A549 (cell line): ENCODE measurements at regions not wholly inside any gene's neighbourhood (a gene's known extent, or its start where the extent isn't known, plus 50 kb on each side); places are given as distances from the start of the nearest gene placed in this dataset.

Experiments used
- ATAC-seq, 2 experiments: fragments of 200-7000 bp in 1 of 2; fragments of >200 bp in 1 of 2; cut with Nextera tagmentation in 1 of 2; cut with Tn5 transposase in 1 of 2; 3 replicates each; pipeline versions ENCODE4 v1.8.0 to v1.9.1; 2018 to 2020; ENCODE audit warnings: mild to moderate bottlenecking in 1 of 2, moderate library complexity in 1 of 2
- CTCF ChIA-PET: fragments of 300-600 bp; sonication (Branson Sonifier 250); formaldehyde crosslinking; extraction: SDS; loops from one replicate; lab custom pipeline; 2021; ENCODE audit warnings: antibody characterized with exemption, inconsistent platforms; lab: Yijun Ruan, JAX
- POLR2A ChIA-PET: fragments of 350-600 bp; formaldehyde crosslinking; extraction: SDS; loops from one replicate; lab custom pipeline; 2021; ENCODE audit warnings: antibody characterized with exemption, inconsistent platforms; lab: Yijun Ruan, JAX
- DNase-seq, 2 experiments: peaks; one replicate each; pipeline versions ENCODE4 v3.0.0 to v3.0.0-alpha.2; 2011 to 2016; ENCODE audit warnings: low read depth in 1 of 2, low spot score in 1 of 2
- FAIRE-seq: peaks from 2 replicates; lab custom pipeline; 2011; peaks lifted over from hg19 to GRCh38; lab: Jason Lieb, UNC
- H3K27ac ChIP-seq, 2 experiments: fragments of >200 bp; sonication (Bioruptor Twin); formaldehyde crosslinking; 3 replicates each; pipeline ENCODE4 v1.5.1; 2016 to 2017
- H3K4me1 ChIP-seq: fragments of >200 bp; sonication (Bioruptor Twin); formaldehyde crosslinking; 3 replicates; pipeline ENCODE4 v1.6.1; 2016
- H3K4me2 ChIP-seq: fragments of >200 bp; sonication (Bioruptor Twin); formaldehyde crosslinking; 3 replicates; pipeline ENCODE4 v1.6.1; 2016
- H3K4me3 ChIP-seq: fragments of >200 bp; sonication (Bioruptor Twin); formaldehyde crosslinking; 3 replicates; pipeline ENCODE4 v1.5.1; 2016
- H3K9me3 ChIP-seq: fragments of >200 bp; sonication (Bioruptor Twin); formaldehyde crosslinking; 3 replicates; pipeline ENCODE4 v1.6.1; 2016
- BHLHE40 ChIP-seq: IDR thresholded peaks from 2 replicates; pipeline ENCODE4 v1.6.1; 2012; ENCODE audit warnings: low read depth, low read length, inconsistent platforms
- CHD2 ChIP-seq: fragments of 150-350 bp; IDR thresholded peaks from 2 replicates; pipeline ENCODE4 v1.6.1; 2014; ENCODE audit warnings: low read length; ENCODE audit not compliant: partially characterized antibody
- CHD4 ChIP-seq: fragments of 200-600 bp; sonication (generic); IDR thresholded peaks from 2 replicates; pipeline ENCODE4 v1.6.1; 2016; ENCODE audit warnings: antibody characterized with exemption, mild to moderate bottlenecking, borderline replicate concordance
- EHMT2 ChIP-seq: fragments of 200-600 bp; sonication (generic); IDR thresholded peaks from 2 replicates; pipeline ENCODE4 v1.6.1; 2016; ENCODE audit warnings: antibody characterized with exemption, low read depth, mild to moderate bottlenecking, moderate library complexity
- ELK1 ChIP-seq: fragments of 150-350 bp; IDR thresholded peaks from 2 replicates; pipeline ENCODE4 v1.6.1; 2014; ENCODE audit warnings: low read depth, mild to moderate bottlenecking, low read length
- FOSL2 ChIP-seq, 2 experiments: fragments of 450-650 bp in 1 of 2; fragments of >200 bp in 1 of 2; sonication (Bioruptor Twin) in 1 of 2; formaldehyde crosslinking; IDR thresholded peaks; 2 replicates each; pipeline versions ENCODE4 v1.5.0 to v1.6.1; 2016 to 2020; ENCODE audit warnings: mild to moderate bottlenecking in 1 of 2, moderate library complexity in 1 of 2
- GATA3 ChIP-seq: IDR thresholded peaks from 2 replicates; pipeline ENCODE4 v1.6.1; 2012; ENCODE audit warnings: borderline replicate concordance
- HES2 ChIP-seq: fragments of >200 bp; sonication (Bioruptor Twin); formaldehyde crosslinking; IDR thresholded peaks from 2 replicates; pipeline ENCODE4 v1.6.1; 2016
- HEYL ChIP-seq: fragments of 250-450 bp; sonication (Bioruptor Pico); IDR thresholded peaks from 2 replicates; pipeline ENCODE4 v1.8.0; 2021; ENCODE audit warnings: mild to moderate bottlenecking, moderate library complexity
- HMGXB4 ChIP-seq: fragments of 250-450 bp; sonication (Bioruptor Pico); IDR thresholded peaks from 2 replicates; pipeline ENCODE4 v1.5.0; 2021; ENCODE audit warnings: mild to moderate bottlenecking, moderate library complexity, borderline replicate concordance
- HOXB5 ChIP-seq: fragments of 250-450 bp; sonication (Bioruptor Pico); IDR thresholded peaks from 2 replicates; pipeline ENCODE4 v1.5.0; 2020; ENCODE audit warnings: mild to moderate bottlenecking, moderate library complexity
- JUN ChIP-seq, 2 experiments: fragments of >200 bp; sonication (Bioruptor Twin); formaldehyde crosslinking; IDR thresholded peaks; 2 replicates in 1 of 2; 3 replicates in 1 of 2; pipeline ENCODE4 v1.6.1; 2016 to 2017
- MAZ ChIP-seq: fragments of 150-350 bp; IDR thresholded peaks from 2 replicates; pipeline ENCODE4 v1.6.1; 2014; ENCODE audit warnings: antibody characterized with exemption, low read depth, low read length, borderline replicate concordance
- PBX3 ChIP-seq: IDR thresholded peaks from 2 replicates; pipeline ENCODE4 v1.6.1; 2012
- TP53 ChIP-seq: fragments of 250-450 bp; sonication (Bioruptor Pico); IDR thresholded peaks from 2 replicates; pipeline ENCODE4 v1.5.0; 2021; ENCODE audit warnings: mild to moderate bottlenecking, moderate library complexity
- ZFP36 ChIP-seq: fragments of 450-650 bp; IDR thresholded peaks from 2 replicates; pipeline ENCODE4 v1.6.1; 2014; ENCODE audit warnings: borderline replicate concordance; ENCODE audit not compliant: partially characterized antibody
- WGBS: methylation state at CpG from one replicate; pipeline ENCODE4 v1.1.6; 2017; ENCODE audit errors: missing lambda C conversion rate; 5-methylcytosine and 5-hydroxymethylcytosine counted together

GRCh38 chr9:106400950-106401349 is 462.0 kb upstream of the ZNF462 start:
- Histone ChIP-seq H3K9me3 (no peaks in the 10 kb centered on the region), H3K4me1 (no peaks in the 10 kb centered on the region)
- FAIRE-seq (no peak), ATAC-seq (no peak)
- POLR2A ChIA-PET: no interaction called here
- TF ChIP-seq HMGXB4 (no peak), MAZ (no peak), HOXB5 (CRISPR knock-in tag) (no peak), CHD4 (no peak), GATA3 (no peak), HES2 (no peak), EHMT2 (no peak), ZFP36 (no peak), CHD2 (no peak), ELK1 (no peak), HEYL (CRISPR knock-in tag) (no peak), PBX3 (no peak)
- TF ChIP-seq, all 56 proteins: peak for 0
- no peak overlapping the region for H3K4me3 ChIP-seq
- no peak for DNase-seq
- no peak overlapping the region for H3K27ac ChIP-seq
- 0% methylated on average over 2 of the region's 2 CpGs for WGBS
- CTCF ChIA-PET: no interaction called here
- no peak overlapping the region for H3K4me2 ChIP-seq

- TF ChIP-seq GATA3: peak; percentile 69; the same call in 1 of the 2 replicates
- TF ChIP-seq BHLHE40: no peak
- TF ChIP-seq FOSL2 (IDR thresholded peaks at IDR 0.05): no peak
- peak; percentile 51 for TF ChIP-seq FOSL2 (CRISPR knock-in tag; IDR thresholded peaks at IDR 0.05)
- POLR2A ChIA-PET: no interaction called here
- Histone ChIP-seq H3K4me2 (no peak overlapping the region), H3K4me3 (no peak overlapping the region), H3K9me3 (no peaks in the 10 kb centered on the region), H3K27ac (no peak overlapping the region), H3K4me1 (no peaks in the 10 kb centered on the region)
- DNase-seq (peak in 1 of 2 experiments; percentile 51), FAIRE-seq (no peak), ATAC-seq (peak; percentile 30 to 54; a peak in 2 of 6 replicates)
- CTCF ChIA-PET: interaction anchor here (0.8 kb wide), 1 partner anchor 12 kb away, joined by 3 read pairs; no protein-coding TSS in a partner anchor
- WGBS: 7% methylated on average over 1 of the region's 1 CpG
Measured at GRCh38 chr9:106403081-106403480, 459.9 kb upstream of the ZNF462 start.

- ATAC-seq (no peak), DNase-seq (no peak), FAIRE-seq (no peak)
- Histone ChIP-seq H3K4me1 (no peaks in the 10 kb centered on the region), H3K9me3 (no peaks in the 10 kb centered on the region), H3K4me3 (no peak overlapping the region), H3K27ac (no peak overlapping the region)
- POLR2A ChIA-PET: no interaction called here
- CTCF ChIA-PET: no interaction called here
- TF ChIP-seq CHD2 (no peak), CHD4 (no peak), TP53 (CRISPR knock-in tag) (no peak), JUN (IDR thresholded peaks at IDR 0.05) (no peak)
- TF ChIP-seq, all 56 proteins: peak for 0
- H3K4me2 ChIP-seq: no peak overlapping the region
Measured at GRCh38 chr9:106404137-106404536, 458.8 kb upstream of the ZNF462 start.
